Neural cell (in vitro differentiated cells): ENCODE measurements at regions not wholly inside any gene's neighbourhood (a gene's known extent, or its start where the extent isn't known, plus 50 kb on each side); places are given as distances from the start of the nearest gene placed in this dataset.

Experiments used
- H2AFZ ChIP-seq: fragments of 200-600, 300-800 bp; sonication (generic), shearing (Covaris generic); 2 replicates; pipeline ENCODE4 v1.6.0; 2014; ENCODE audit warnings: low read depth, mild to moderate bottlenecking, antibody characterized with exemption, low read length, moderate library complexity
- H3F3A ChIP-seq: fragments of 200-600 bp; shearing (Covaris generic); 2 replicates; pipeline ENCODE4 v1.6.1; 2016; ENCODE audit warnings: mild to moderate bottlenecking, moderate library complexity, mixed read lengths, antibody characterized with exemption, low read length; ENCODE audit not compliant: insufficient read depth, poor library complexity, severe bottlenecking
- H3K27ac ChIP-seq: fragments of 200-600, 300-800 bp; sonication (generic), shearing (Covaris generic); 2 replicates; pipeline ENCODE4 v1.5.1; 2014; ENCODE audit warnings: mild to moderate bottlenecking, low read length, moderate library complexity
- H3K27me3 ChIP-seq: fragments of 300-800, 200-600 bp; sonication (generic), shearing (Covaris generic); 2 replicates; pipeline ENCODE4 v1.6.0; 2014; ENCODE audit warnings: mild to moderate bottlenecking, low read depth, low read length, moderate library complexity; ENCODE audit not compliant: insufficient read depth
- H3K36me3 ChIP-seq: fragments of 300-800, 200-600 bp; sonication (generic), shearing (Covaris generic); 2 replicates; pipeline ENCODE4 v1.5.1; 2014; ENCODE audit warnings: mild to moderate bottlenecking, antibody characterized with exemption, low read length, moderate library complexity; ENCODE audit not compliant: insufficient read depth
- H3K4me2 ChIP-seq: fragments of 300-800, 200-600 bp; sonication (generic), shearing (Covaris generic); 2 replicates; pipeline ENCODE4 v1.6.0; 2014; ENCODE audit warnings: mild to moderate bottlenecking, low read length
- H3K4me3 ChIP-seq: fragments of 300-800, 200-600 bp; sonication (generic), shearing (Covaris generic); 2 replicates; pipeline ENCODE4 v1.5.1; 2014; ENCODE audit warnings: mild to moderate bottlenecking, low read length, moderate library complexity
- H3K79me2 ChIP-seq: fragments of 200-600 bp; shearing (Covaris generic); replicated peaks from 2 replicates; pipeline ENCODE4 v1.6.0; 2014; ENCODE audit warnings: mild to moderate bottlenecking, low read length, moderate library complexity; ENCODE audit not compliant: insufficient read depth
- H3K9ac ChIP-seq: fragments of 300-800, 200-600 bp; sonication (generic), shearing (Covaris generic); 2 replicates; pipeline ENCODE4 v1.6.1; 2016; ENCODE audit warnings: mild to moderate bottlenecking, low read length, mixed read lengths
- H3K9me2 ChIP-seq: fragments of 200-600 bp; shearing (Covaris generic); 2 replicates; pipeline ENCODE4 v1.6.1; 2016; ENCODE audit warnings: mild to moderate bottlenecking, low read length, mixed read lengths; ENCODE audit not compliant: insufficient read depth
- H3K9me3 ChIP-seq: fragments of 200-600, 300-800 bp; sonication (generic), shearing (Covaris generic); 2 replicates; pipeline ENCODE4 v1.6.1; 2016; ENCODE audit warnings: mild to moderate bottlenecking, mixed run types, low read length, moderate library complexity, mixed read lengths
- H4K20me1 ChIP-seq: fragments of 200-600 bp; shearing (Covaris generic); 2 replicates; pipeline ENCODE4 v1.6.1; 2016; ENCODE audit warnings: mild to moderate bottlenecking, mixed run types; ENCODE audit not compliant: insufficient read depth
- CTCF ChIP-seq: fragments of 450-650 bp; IDR thresholded peaks from 2 replicates; pipeline ENCODE4 v1.5.1; 2014; ENCODE audit warnings: antibody characterized with exemption, mild to moderate bottlenecking, moderate library complexity; ENCODE audit not compliant: poor library complexity, severe bottlenecking
- EP300 ChIP-seq: fragments of 450-650 bp; conservative IDR thresholded peaks from 2 replicates; pipeline ENCODE4 v1.6.1; 2014; ENCODE audit warnings: antibody characterized with exemption, mild to moderate bottlenecking, moderate library complexity; ENCODE audit not compliant: poor library complexity, severe bottlenecking
- EZH2 ChIP-seq: fragments of 200-600, 300-800 bp; shearing (Covaris generic), sonication (generic); IDR thresholded peaks from 2 replicates; pipeline ENCODE4 v1.6.1; 2014; ENCODE audit warnings: antibody characterized with exemption, low read length, borderline replicate concordance, mild to moderate bottlenecking; ENCODE audit not compliant: insufficient read depth, poor library complexity, severe bottlenecking
- MXI1 ChIP-seq: fragments of 450-650 bp; conservative IDR thresholded peaks from 2 replicates; pipeline ENCODE4 v1.6.1; 2014; ENCODE audit warnings: antibody characterized with exemption, mild to moderate bottlenecking; ENCODE audit not compliant: poor library complexity, severe bottlenecking
- POLR2AphosphoS5 ChIP-seq: IDR thresholded peaks from 2 replicates; pipeline ENCODE4 v1.6.1; 2012
- RAD21 ChIP-seq: fragments of 450-650 bp; conservative IDR thresholded peaks from 2 replicates; pipeline ENCODE4 v1.6.1; 2014; ENCODE audit warnings: antibody characterized with exemption, mild to moderate bottlenecking, moderate library complexity
- SMC3 ChIP-seq: fragments of 450-650 bp; conservative IDR thresholded peaks from 2 replicates; pipeline ENCODE4 v1.6.1; 2014; ENCODE audit warnings: antibody characterized with exemption, mild to moderate bottlenecking, moderate library complexity; ENCODE audit not compliant: poor library complexity
- TAF1 ChIP-seq: IDR thresholded peaks from 2 replicates; pipeline ENCODE4 v1.6.1; 2012; ENCODE audit warnings: low read depth
- TF ChIP-seq, protein P1 (sequence below): IDR thresholded peaks from 2 replicates; pipeline ENCODE4 v1.6.1; 2012; ENCODE audit warnings: borderline replicate concordance

DNA sequence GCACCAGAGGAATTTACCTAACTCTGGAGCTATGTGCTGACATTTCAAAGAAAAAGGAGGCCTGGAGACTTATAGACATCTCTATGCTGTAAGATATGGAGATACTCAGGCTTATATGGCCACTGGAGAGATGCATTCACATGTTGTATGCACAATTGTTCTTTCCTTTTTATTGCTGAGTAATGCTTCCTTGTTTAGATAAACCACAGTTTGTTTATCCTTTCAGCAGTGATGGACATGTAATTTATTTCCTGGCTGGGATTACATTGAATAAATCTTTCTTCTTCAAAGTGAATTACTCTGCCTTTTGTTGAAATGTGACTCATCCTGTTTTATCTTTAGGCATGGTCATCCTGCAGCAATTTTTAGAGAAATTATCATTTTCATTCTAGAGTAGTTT, 716.7 kb upstream of the GCFC2 start:
- Histone ChIP-seq H3K4me2 (no peak overlapping the region), H3K27me3 (no peaks in the 10 kb centered on the region), H3K36me3 (no peaks in the 10 kb centered on the region), H3K9me3 (no peaks in the 10 kb centered on the region), H3K79me2 (no peaks in the 10 kb centered on the region), H3K4me3 (no peak overlapping the region), H3K9me2 (no peaks in the 10 kb centered on the region), H3F3A (no peaks in the 10 kb centered on the region), H3K27ac (no peak overlapping the region), H4K20me1 (no peaks in the 10 kb centered on the region), H3K9ac (no peak overlapping the region), H2AFZ (no peak overlapping the region)
- TF ChIP-seq EP300 = no peak
- no peak for TF ChIP-seq MXI1
- TF ChIP-seq RAD21 = no peak
- TF ChIP-seq POLR2AphosphoS5 = no peak
- no peak for TF ChIP-seq CTCF
- no peak for TF ChIP-seq EZH2
- TF ChIP-seq, protein P1, sequence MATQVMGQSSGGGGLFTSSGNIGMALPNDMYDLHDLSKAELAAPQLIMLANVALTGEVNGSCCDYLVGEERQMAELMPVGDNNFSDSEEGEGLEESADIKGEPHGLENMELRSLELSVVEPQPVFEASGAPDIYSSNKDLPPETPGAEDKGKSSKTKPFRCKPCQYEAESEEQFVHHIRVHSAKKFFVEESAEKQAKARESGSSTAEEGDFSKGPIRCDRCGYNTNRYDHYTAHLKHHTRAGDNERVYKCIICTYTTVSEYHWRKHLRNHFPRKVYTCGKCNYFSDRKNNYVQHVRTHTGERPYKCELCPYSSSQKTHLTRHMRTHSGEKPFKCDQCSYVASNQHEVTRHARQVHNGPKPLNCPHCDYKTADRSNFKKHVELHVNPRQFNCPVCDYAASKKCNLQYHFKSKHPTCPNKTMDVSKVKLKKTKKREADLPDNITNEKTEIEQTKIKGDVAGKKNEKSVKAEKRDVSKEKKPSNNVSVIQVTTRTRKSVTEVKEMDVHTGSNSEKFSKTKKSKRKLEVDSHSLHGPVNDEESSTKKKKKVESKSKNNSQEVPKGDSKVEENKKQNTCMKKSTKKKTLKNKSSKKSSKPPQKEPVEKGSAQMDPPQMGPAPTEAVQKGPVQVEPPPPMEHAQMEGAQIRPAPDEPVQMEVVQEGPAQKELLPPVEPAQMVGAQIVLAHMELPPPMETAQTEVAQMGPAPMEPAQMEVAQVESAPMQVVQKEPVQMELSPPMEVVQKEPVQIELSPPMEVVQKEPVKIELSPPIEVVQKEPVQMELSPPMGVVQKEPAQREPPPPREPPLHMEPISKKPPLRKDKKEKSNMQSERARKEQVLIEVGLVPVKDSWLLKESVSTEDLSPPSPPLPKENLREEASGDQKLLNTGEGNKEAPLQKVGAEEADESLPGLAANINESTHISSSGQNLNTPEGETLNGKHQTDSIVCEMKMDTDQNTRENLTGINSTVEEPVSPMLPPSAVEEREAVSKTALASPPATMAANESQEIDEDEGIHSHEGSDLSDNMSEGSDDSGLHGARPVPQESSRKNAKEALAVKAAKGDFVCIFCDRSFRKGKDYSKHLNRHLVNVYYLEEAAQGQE = no peak

GRCh38 chr2:76415821-76416220, 705.1 kb upstream of the GCFC2 start:
- TF ChIP-seq RAD21 (no peak), CTCF (no peak), SMC3 (no peak), POLR2AphosphoS5 (no peak), EZH2 (no peak), MXI1 (no peak), TAF1 (no peak)
- TF ChIP-seq, protein P1 = no peak
- Histone ChIP-seq H3K9ac (no peak overlapping the region), H3K27ac (no peak overlapping the region), H3K9me3 (no peaks in the 10 kb centered on the region), H3F3A (no peaks in the 10 kb centered on the region), H3K36me3 (no peaks in the 10 kb centered on the region), H3K79me2 (no peaks in the 10 kb centered on the region), H4K20me1 (no peaks in the 10 kb centered on the region), H3K4me3 (no peak overlapping the region), H3K9me2 (no peaks in the 10 kb centered on the region), H3K4me2 (no peak overlapping the region), H2AFZ (no peak overlapping the region), H3K27me3 (no peaks in the 10 kb centered on the region)
